ENCODE measurements at regions not wholly inside any gene's neighbourhood (a gene's known extent, or its start where the extent isn't known, plus 50 kb on each side); places are given as distances from the start of the nearest gene placed in this dataset.

DNA sequence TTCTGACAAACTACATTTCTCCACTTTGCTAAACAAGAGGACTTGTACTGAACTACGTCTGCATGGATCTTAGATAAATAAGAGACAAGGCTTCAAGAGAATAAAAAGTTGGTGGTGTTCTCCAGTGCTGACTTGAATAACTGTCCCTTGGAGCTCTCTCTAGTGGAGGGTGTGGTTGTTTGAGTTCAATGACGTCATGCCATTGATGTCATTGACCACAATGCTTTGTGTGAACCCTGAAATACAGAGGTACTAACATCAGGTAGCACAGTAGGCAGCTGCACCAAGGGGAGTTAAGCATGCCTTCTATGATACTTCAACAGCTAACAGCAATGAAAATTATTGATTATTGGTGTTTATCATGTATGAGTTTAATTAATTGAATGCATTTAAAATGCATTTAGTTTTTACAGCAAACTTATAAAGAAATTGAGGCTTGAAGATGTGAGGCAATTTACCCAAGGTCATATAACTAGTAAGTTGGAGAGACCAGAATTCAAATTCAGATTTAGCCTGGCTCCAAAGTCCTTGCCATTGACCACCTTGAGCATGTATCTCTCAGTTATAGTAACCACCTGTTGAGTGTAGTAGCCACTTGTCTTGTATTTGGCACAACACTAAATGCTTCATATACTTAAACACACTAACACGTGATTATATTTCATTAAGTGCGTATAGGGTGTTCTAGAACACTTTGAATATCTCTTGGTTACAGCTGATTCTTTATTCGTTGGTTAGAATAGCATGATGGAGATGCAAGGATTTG is 126.0 kb upstream of the ANKRD28 start:
- no peak for TF ChIP-seq CTCF (IDR thresholded peaks at IDR 0.05; ENCODE audit: low read depth, low read length, missing control alignments)
- H3K4me3 ChIP-seq (ENCODE audit: low read depth, low read length) = no peak overlapping the region
- in situ Hi-C loops (cut with HindIII; ENCODE audit: low sequenced_read_pairs) = no loop called here
- DNase-seq (ENCODE audit: low read depth) = no peak

- in situ Hi-C loops (cut with HindIII; ENCODE audit: low sequenced_read_pairs) = no loop called here
- no peak for TF ChIP-seq CTCF (IDR thresholded peaks at IDR 0.05; ENCODE audit: low read depth, low read length, missing control alignments)
- H3K4me3 ChIP-seq (ENCODE audit: low read depth, low read length) = no peak overlapping the region
- no peak for DNase-seq (ENCODE audit: low read depth)
These were observed 127.1 kb upstream of the ANKRD28 start for GRCh38 chr3:15924914-15925313.

- in situ Hi-C loops (cut with HindIII; ENCODE audit: low sequenced_read_pairs) = no loop called here
- TF ChIP-seq CTCF (IDR thresholded peaks at IDR 0.05; ENCODE audit: low read depth, low read length, missing control alignments) = no peak
- DNase-seq (ENCODE audit: low read depth) = no peak
- no peak overlapping the region for H3K4me3 ChIP-seq (ENCODE audit: low read depth, low read length)
These were observed 129.1 kb upstream of the ANKRD28 start for GRCh38 chr3:15926871-15927270.

DNA sequence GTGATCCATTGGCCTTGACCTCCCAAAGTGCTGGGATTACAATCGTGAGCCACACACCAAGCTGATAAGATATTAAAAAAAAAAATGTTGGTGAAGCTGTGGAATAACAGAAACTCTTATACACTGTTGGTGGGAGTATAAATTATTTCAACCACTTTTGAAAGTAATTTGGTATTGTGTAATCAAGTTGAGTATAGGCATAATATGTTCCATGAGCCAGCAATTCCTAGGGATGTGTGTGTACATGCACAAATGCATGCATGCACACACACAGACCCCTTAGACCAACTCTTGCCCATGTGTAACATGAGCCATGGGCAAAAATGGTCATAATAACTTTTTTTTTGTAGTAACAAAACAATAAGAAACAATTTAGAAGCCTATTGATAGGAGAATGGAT is 130.2 kb upstream of the ANKRD28 start:
- no peak for DNase-seq (ENCODE audit: low read depth)
- no peak overlapping the region for H3K4me3 ChIP-seq (ENCODE audit: low read depth, low read length)
- in situ Hi-C loops (cut with HindIII; ENCODE audit: low sequenced_read_pairs) = no loop called here
- no peak for TF ChIP-seq CTCF (IDR thresholded peaks at IDR 0.05; ENCODE audit: low read depth, low read length, missing control alignments)

DNA sequence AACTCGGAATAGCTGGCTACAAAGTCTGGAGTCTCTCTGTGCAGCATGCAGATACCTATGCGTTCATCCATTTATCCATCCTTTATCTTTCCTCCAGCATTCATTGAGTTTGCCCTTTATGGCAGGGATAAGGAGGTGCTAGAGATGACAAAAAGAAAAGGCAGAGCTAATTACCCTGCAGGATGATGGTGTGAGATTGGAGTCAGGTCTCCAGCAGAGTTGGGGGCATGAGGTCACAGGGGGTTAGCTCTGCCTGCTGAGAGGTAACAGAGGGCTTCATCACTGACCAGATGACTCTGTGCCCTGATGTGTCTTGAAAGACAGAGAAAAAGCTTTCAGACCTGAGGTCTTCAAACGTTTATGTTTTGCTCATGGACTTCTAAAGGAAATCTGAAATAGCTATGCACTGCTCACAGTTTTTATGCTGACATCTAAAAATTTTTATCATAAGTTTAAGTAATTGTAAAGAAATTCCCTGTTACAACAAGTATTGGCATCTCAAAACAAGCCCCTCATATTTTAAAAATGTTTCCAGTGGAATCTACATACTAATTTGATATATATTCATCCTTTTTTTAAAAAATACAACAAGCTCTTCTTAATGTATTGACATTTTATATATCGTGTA is 132.3 kb upstream of the ANKRD28 start:
- TF ChIP-seq CTCF (IDR thresholded peaks at IDR 0.05; ENCODE audit: low read depth, low read length, missing control alignments) = no peak
- in situ Hi-C loops (cut with HindIII; ENCODE audit: low sequenced_read_pairs) = no loop called here
- no peak for DNase-seq (ENCODE audit: low read depth)
- no peak overlapping the region for H3K4me3 ChIP-seq (ENCODE audit: low read depth, low read length)

DNA sequence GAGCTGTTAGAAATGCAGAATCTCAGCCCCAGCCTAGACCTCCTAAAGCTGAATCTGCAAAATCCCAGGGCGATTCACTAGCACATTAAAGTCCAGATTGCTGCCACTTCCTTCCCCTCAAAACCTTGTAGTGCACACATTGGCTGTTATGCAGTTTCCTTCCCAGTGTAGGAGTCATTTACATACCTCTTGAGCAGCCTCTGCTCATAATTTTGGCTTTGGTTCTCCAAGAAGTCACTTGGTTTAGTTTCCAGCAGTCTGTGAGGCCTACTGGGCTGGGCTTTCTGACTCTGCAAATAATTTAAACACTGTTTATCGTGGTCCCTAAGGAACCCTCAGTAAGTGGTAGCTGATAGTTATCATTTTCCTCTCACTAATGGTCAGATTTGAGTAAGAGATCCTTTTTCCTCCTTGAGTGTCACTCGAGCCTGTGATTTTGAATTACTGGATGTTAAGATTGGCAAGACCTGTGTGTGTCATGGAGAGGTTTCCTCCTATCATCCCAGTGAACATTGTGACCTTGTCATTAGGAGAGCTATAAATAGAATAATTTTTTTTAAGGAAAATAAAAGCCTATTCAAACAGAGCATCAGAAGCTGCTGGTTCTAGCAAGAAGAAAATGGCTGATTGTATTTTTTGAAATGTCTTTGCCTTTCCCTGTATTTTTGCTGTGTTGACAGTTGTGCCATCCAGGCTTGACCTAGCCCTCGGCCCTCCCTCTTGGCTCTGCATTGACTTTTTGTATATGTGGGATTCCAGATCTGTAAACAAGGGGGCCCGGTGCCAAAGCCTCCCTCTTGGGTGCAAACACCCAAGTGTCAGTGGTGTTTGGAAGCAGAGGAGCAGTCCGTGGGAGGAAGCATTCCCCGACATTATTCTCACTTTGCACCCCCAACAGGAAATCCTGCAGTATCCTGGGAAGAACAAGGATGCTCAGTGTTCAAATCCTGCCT is 134.8 kb upstream of the ANKRD28 start:
- TF ChIP-seq CTCF (IDR thresholded peaks at IDR 0.05; ENCODE audit: low read depth, low read length, missing control alignments) = no peak
- in situ Hi-C loops (cut with HindIII; ENCODE audit: low sequenced_read_pairs) = no loop called here
- no peak overlapping the region for H3K4me3 ChIP-seq (ENCODE audit: low read depth, low read length)
- DNase-seq (ENCODE audit: low read depth) = no peak
